Left colon (tissue), 2 donors: ENCODE measurements at regions not wholly inside any gene's neighbourhood (a gene's known extent, or its start where the extent isn't known, plus 50 kb on each side); places are given as distances from the start of the nearest gene placed in this dataset.
"Not testable (repeated sequence)": the region's sequence is repeated elsewhere in the genome, so short reads cannot be mapped to it uniquely, and the experiment has no call there.

ENCODE experiments used
- ATAC-seq: fragments of 200-7000 bp; cut with Tn5 transposase; one replicate; pipeline ENCODE4 v1.9.1; 2020; ENCODE audit warnings: mild to moderate bottlenecking, moderate library complexity
- DNase-seq, 2 donors: peaks; one replicate each; pipeline ENCODE4 v3.0.0-alpha.2; 2020
- intact Hi-C, 2 donors: fragments of 100-400 bp; cut with DNase I in 1 of 2; cut with micrococcal nuclease in 1 of 2; formaldehyde crosslinking; loops; one replicate each; pipeline versions ENCODE4 v1.11.2 to v1.14.0; 2022; cut with DNase I, micrococcal nuclease
- donor health status: DM: no; HTN: no; CAD: no.
- donor health status: DM: yes; HTN: yes; CAD: no.

GRCh38 chr3:82386647-82387046 lies 625.2 kb upstream of the GBE1 start:
- intact Hi-C loops = no loop called here
- no peak for DNase-seq
- no peak for ATAC-seq

GRCh38 chr3:82384181-82384580 lies 622.7 kb upstream of the GBE1 start:
- intact Hi-C loops = no loop called here
- no peak for DNase-seq
- no peak for ATAC-seq

GRCh38 chr3:82382831-82383230 lies 621.4 kb upstream of the GBE1 start:
- intact Hi-C loops = no loop called here
- DNase-seq (no peak), ATAC-seq (no peak)

GRCh38 chr3:82378392-82378791 lies 616.9 kb upstream of the GBE1 start:
- no peak for DNase-seq
- no peak for ATAC-seq
- intact Hi-C loops = no loop called here

- ATAC-seq (no peak), DNase-seq (no peak)
- intact Hi-C loops = no loop called here
These were observed 615.4 kb upstream of the GBE1 start for GRCh38 chr3:82376883-82377282.

- DNase-seq, intact Hi-C loops, ATAC-seq: not testable (repeated sequence)
These were observed 612.4 kb upstream of the GBE1 start for GRCh38 chr3:82373833-82374232.

GRCh38 chr3:82364827-82365226 lies 603.4 kb upstream of the GBE1 start:
- DNase-seq = no peak
- no peak for ATAC-seq
- intact Hi-C loops = no loop called here

- DNase-seq (no peak), ATAC-seq (no peak)
- intact Hi-C loops = no loop called here
These were observed 601.7 kb upstream of the GBE1 start for GRCh38 chr3:82363131-82363530.

GRCh38 chr3:82355228-82355627 lies 593.8 kb upstream of the GBE1 start:
- intact Hi-C loops = no loop called here
- no peak for DNase-seq
- ATAC-seq = no peak

GRCh38 chr3:82354228-82354627 lies 592.8 kb upstream of the GBE1 start:
- DNase-seq = no peak
- no peak for ATAC-seq
- intact Hi-C loops = no loop called here

- no peak for DNase-seq
- intact Hi-C loops = no loop called here
- ATAC-seq = no peak
These were observed 592.1 kb upstream of the GBE1 start for GRCh38 chr3:82353306-82354171.

- ATAC-seq = no peak
- no peak for DNase-seq
- intact Hi-C loops = no loop called here
These were observed 586.1 kb upstream of the GBE1 start for GRCh38 chr3:82347585-82347984.

- intact Hi-C loops = no loop called here
- no peak for DNase-seq
- ATAC-seq = no peak
These were observed 581.1 kb upstream of the GBE1 start for GRCh38 chr3:82342521-82342920.

- ATAC-seq = no peak
- no peak for DNase-seq
- intact Hi-C loops = no loop called here
These were observed 567.9 kb upstream of the GBE1 start for GRCh38 chr3:82329300-82329699.

GRCh38 chr3:82311901-82312300 lies 550.5 kb upstream of the GBE1 start:
- intact Hi-C loops = no loop called here
- no peak for ATAC-seq
- no peak for DNase-seq

GRCh38 chr3:82308755-82309154 lies 547.3 kb upstream of the GBE1 start:
- intact Hi-C loops = no loop called here
- ATAC-seq = no peak

GRCh38 chr3:82306189-82306588 lies 544.7 kb upstream of the GBE1 start:
- intact Hi-C loops = no loop called here
- no peak for DNase-seq
- no peak for ATAC-seq

More at GRCh38 chr3:82308755-82309154, 547.3 kb upstream of the GBE1 start:
- DNase-seq = no peak

GRCh38 chr3:82294609-82295008 lies 533.2 kb upstream of the GBE1 start:
- intact Hi-C loops = no loop called here
- DNase-seq (no peak), ATAC-seq (no peak)

- DNase-seq (no peak), ATAC-seq (no peak)
- intact Hi-C loops = no loop called here
These were observed 532.4 kb upstream of the GBE1 start for GRCh38 chr3:82293867-82294266.

- ATAC-seq = no peak
- intact Hi-C loops = no loop called here
- DNase-seq = no peak
These were observed 532.0 kb upstream of the GBE1 start for GRCh38 chr3:82293435-82293834.

GRCh38 chr3:82287562-82287961 lies 526.1 kb upstream of the GBE1 start:
- ATAC-seq (no peak), DNase-seq (no peak)
- intact Hi-C loops = no loop called here
